Activated T-cell treated with anti-CD3 and anti-CD28 coated beads, Interleukin-2, amount 50 U/mL, for 4 hours (primary cell): ENCODE measurements at regions not wholly inside any gene's neighbourhood (a gene's known extent, or its start where the extent isn't known, plus 50 kb on each side); places are given as distances from the start of the nearest gene placed in this dataset.

Experiments
- ATAC-seq, 2 donors: fragments of 200-7000 bp; cut with Tn5 transposase; one replicate each; pipeline ENCODE4 v1.10.0; 2021
- DNase-seq: peaks from one replicate; pipeline ENCODE4 v3.0.0-alpha.2; 2020
- H3K27me3 Mint-ChIP-seq: one replicate; pipeline ENCODE4 v1.8.0; 2021; ENCODE audit warnings: low read depth, mixed read lengths
- H3K36me3 Mint-ChIP-seq: one replicate; pipeline ENCODE4 v1.8.0; 2022; ENCODE audit warnings: mixed read lengths; ENCODE audit not compliant: insufficient read depth
- H3K4me1 Mint-ChIP-seq: one replicate; pipeline ENCODE4 v1.8.0; 2021; ENCODE audit warnings: low read depth, mixed read lengths
- H3K4me3 Mint-ChIP-seq: one replicate; pipeline ENCODE4 v1.8.0; 2021; ENCODE audit warnings: mild to moderate bottlenecking, moderate library complexity, mixed read lengths
- H3K9me3 Mint-ChIP-seq: one replicate; pipeline ENCODE4 v1.8.0; 2021; ENCODE audit warnings: mixed read lengths

DNA sequence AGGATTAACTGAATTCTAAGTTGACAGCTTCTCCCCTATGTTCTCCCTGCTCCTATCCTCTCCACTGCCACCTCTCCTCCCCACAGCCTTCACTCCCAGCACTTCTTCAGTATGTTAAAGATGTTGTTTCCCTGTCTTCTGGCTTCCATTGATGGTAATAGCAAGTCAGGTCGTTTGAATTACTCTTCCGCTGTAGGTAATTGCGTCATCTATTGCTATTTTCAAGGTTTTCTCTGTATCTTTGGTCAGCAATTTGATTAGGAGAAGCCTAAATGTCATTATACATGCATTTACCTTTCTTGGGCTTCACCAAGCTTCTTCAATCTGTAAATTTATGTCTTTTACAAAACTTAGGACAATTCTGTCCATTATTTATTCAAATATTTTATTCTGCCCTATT, 377.3 kb upstream of the KLF12 start:
- H3K4me1 Mint-ChIP-seq, result no peaks in the 10 kb centered on the region
- no peak overlapping the region for H3K4me3 Mint-ChIP-seq
- no peak for DNase-seq
- H3K27me3 Mint-ChIP-seq, result peaks cover 8% of the 10 kb centered on the region
- ATAC-seq, result no peak
- no peaks in the 10 kb centered on the region for H3K36me3 Mint-ChIP-seq
- H3K9me3 Mint-ChIP-seq, result peaks cover 8% of the 10 kb centered on the region

DNA sequence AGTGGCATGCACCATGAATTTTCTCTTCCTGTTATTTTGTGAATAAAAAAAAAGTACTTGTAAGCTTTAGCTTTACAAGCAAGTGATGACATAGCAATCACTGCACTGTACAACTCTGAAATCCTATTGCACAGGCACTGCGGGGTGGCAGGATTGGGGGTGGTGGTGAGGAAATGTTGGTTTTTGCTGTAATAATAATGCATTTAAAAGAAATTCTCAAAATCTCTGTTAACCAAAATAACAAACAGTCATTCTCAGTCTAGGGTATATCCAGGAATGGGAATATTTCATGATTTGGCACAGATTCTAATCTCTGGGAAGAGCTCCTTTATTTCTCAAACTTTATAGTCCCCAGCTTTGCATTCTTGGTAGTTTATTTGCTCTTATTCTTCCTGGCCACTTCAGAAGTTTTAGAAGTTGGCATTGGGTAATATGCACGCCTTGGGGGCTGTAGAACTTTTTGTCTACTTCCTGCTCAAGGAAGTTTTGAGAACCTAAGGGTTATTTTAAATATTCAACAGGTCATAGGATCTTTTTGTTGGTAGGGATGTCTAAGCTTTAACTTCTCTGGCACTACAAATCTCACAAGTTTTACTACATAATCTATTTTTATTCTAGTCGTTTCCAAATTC, 353.0 kb upstream of the KLF12 start:
- Mint-ChIP-seq H3K4me1 (no peaks in the 10 kb centered on the region), H3K4me3 (no peak overlapping the region), H3K36me3 (no peaks in the 10 kb centered on the region), H3K27me3 (no peaks in the 10 kb centered on the region), H3K9me3 (no peaks in the 10 kb centered on the region)
- DNase-seq, result no peak
- ATAC-seq, result no peak

DNA sequence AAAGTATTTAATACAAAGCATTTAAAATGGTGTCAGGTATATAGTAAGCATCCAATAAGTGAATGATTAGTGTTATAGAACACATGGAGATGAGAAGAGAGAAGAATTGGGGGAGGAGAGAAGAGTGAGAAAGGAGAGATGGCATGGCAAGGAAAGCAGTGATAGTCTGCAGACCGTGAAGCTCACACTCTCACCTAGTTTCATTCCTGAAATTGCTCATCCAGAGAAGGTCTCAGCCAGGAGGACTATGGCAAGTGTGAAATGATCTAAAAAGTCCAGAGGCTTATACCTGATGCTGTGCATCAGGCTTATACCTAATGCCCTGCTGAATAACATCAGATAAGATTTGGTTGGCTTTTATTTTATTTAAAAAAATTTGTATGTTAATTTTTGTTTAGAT, 351.6 kb upstream of the KLF12 start:
- no peaks in the 10 kb centered on the region for H3K9me3 Mint-ChIP-seq
- no peaks in the 10 kb centered on the region for H3K4me1 Mint-ChIP-seq
- no peaks in the 10 kb centered on the region for H3K36me3 Mint-ChIP-seq
- DNase-seq, result no peak
- ATAC-seq, result no peak
- no peaks in the 10 kb centered on the region for H3K27me3 Mint-ChIP-seq
- H3K4me3 Mint-ChIP-seq, result no peak overlapping the region

DNA sequence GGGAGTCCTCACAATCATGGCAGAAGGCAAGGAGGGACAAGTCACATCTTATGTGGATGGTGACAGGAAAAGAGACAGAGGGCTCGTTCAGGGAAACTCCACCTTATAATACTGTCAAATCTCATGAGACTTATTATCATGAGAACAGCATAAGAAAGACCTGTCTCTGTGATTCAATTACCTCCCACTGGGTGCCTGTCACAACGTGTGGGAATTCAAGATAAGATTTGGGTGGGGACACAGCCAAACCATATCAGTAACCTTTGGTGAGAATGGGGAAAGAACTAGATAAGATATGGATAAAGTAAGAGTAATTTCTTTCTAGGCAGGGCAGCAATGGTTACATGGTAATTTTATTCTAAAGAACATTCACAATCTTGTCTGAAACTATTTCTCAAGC, 344.9 kb upstream of the KLF12 start:
- Mint-ChIP-seq H3K4me3 (no peak overlapping the region), H3K27me3 (no peaks in the 10 kb centered on the region), H3K4me1 (no peaks in the 10 kb centered on the region)

GRCh38 chr13:74476788-74477187, 342.6 kb upstream of the KLF12 start:
- Mint-ChIP-seq H3K9me3 (no peaks in the 10 kb centered on the region), H3K36me3 (no peaks in the 10 kb centered on the region), H3K4me1 (no peaks in the 10 kb centered on the region), H3K27me3 (peaks cover 3% of the 10 kb centered on the region), H3K4me3 (no peak overlapping the region)
- DNase-seq (no peak), ATAC-seq (no peak)

More for the DNA sequence above, 344.9 kb upstream of the KLF12 start:
- ATAC-seq (no peak), DNase-seq (no peak)
- no peaks in the 10 kb centered on the region for H3K9me3 Mint-ChIP-seq
- no peaks in the 10 kb centered on the region for H3K36me3 Mint-ChIP-seq

GRCh38 chr13:74476365-74476764, 342.2 kb upstream of the KLF12 start:
- H3K4me1 Mint-ChIP-seq, result no peaks in the 10 kb centered on the region
- no peaks in the 10 kb centered on the region for H3K36me3 Mint-ChIP-seq
- ATAC-seq (no peak), DNase-seq (no peak)
- H3K27me3 Mint-ChIP-seq, result peaks cover 3% of the 10 kb centered on the region
- H3K4me3 Mint-ChIP-seq, result no peak overlapping the region
- H3K9me3 Mint-ChIP-seq, result no peaks in the 10 kb centered on the region

DNA sequence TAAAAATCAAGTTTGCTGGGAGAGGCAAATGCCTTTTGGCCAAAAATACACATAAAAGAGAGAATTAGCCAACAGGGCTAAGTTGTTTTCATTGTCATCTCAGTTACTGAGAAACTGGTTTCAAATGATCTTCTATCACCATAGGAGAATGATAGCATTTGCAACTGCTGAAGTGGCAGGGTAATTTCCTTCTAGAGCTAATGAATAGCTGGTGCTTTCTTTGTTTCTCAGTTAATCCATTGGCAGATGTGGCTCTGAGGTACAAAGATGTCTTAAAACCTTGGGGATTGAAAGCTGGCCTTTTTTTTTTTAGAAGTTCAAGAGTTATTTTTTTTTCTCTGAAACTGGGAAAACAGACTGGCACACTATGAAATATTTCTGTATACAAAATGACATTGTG, 332.7 kb upstream of the KLF12 start:
- no peaks in the 10 kb centered on the region for H3K4me1 Mint-ChIP-seq
- peaks cover 11% of the 10 kb centered on the region for H3K27me3 Mint-ChIP-seq
- no peak overlapping the region for H3K4me3 Mint-ChIP-seq
- ATAC-seq, result no peak
- H3K36me3 Mint-ChIP-seq, result no peaks in the 10 kb centered on the region
- no peak for DNase-seq
- no peaks in the 10 kb centered on the region for H3K9me3 Mint-ChIP-seq

- no peak for DNase-seq
- no peak for ATAC-seq
- Mint-ChIP-seq H3K36me3 (no peaks in the 10 kb centered on the region), H3K4me1 (no peaks in the 10 kb centered on the region), H3K27me3 (peaks cover 12% of the 10 kb centered on the region), H3K4me3 (no peak overlapping the region), H3K9me3 (no peaks in the 10 kb centered on the region)
Measured at GRCh38 chr13:74466020-74466419, 331.8 kb upstream of the KLF12 start.

DNA sequence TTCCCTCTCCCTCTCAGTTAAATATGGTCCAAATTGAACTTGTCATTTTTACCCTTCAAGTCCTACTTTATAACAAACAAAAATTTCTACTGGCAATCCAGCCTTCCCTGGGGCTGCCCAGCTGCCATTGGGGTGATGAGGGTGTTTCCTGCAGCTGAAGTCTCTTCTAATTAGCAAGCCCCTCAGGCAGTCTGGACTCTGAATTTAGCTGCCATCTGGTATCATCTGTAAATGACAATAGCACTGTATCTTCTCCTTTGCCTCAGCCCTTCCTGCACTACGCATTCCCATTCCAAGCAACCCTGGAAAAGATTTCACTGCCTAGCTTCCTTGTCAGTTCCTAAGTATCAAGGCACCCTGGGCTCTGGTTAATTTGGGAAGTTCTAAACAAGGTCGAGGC, 331.1 kb upstream of the KLF12 start:
- ATAC-seq, result no peak
- H3K9me3 Mint-ChIP-seq, result no peaks in the 10 kb centered on the region

GRCh38 chr13:74464670-74465069, 330.5 kb upstream of the KLF12 start:
- Mint-ChIP-seq H3K4me3 (no peak overlapping the region), H3K36me3 (no peaks in the 10 kb centered on the region), H3K27me3 (peaks cover 11% of the 10 kb centered on the region), H3K4me1 (no peaks in the 10 kb centered on the region), H3K9me3 (no peaks in the 10 kb centered on the region)
- no peak for ATAC-seq
- DNase-seq, result no peak

More for the DNA sequence above, 331.1 kb upstream of the KLF12 start:
- H3K36me3 Mint-ChIP-seq, result no peaks in the 10 kb centered on the region
- peaks cover 12% of the 10 kb centered on the region for H3K27me3 Mint-ChIP-seq
- no peak for DNase-seq
- H3K4me1 Mint-ChIP-seq, result no peaks in the 10 kb centered on the region
- H3K4me3 Mint-ChIP-seq, result no peak overlapping the region

- Mint-ChIP-seq H3K4me1 (no peaks in the 10 kb centered on the region), H3K9me3 (no peaks in the 10 kb centered on the region), H3K4me3 (no peak overlapping the region), H3K36me3 (no peaks in the 10 kb centered on the region), H3K27me3 (peaks cover 9% of the 10 kb centered on the region)
- no peak for DNase-seq
- ATAC-seq, result no peak
Measured at GRCh38 chr13:74461011-74461410, 326.8 kb upstream of the KLF12 start.

DNA sequence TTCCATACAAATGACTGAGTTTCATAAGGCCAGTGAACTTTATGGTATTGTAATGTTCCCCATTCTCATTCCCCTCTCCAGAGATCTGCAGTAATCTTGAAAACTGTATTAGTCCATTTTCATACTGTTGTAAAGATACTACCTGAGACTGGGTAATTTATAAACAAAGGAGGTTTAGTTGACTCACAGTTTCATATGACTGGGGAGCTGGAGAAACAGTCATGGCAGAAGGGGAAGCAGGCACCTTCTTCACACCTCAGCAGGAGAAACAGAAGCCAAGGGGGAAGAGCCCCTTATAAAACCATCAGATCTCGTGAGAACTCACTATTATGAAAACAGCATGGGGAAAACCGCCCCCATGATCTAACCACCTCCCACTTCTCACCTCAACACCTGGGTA, 318.7 kb upstream of the KLF12 start:
- Mint-ChIP-seq H3K4me1 (no peaks in the 10 kb centered on the region), H3K9me3 (peaks cover 6% of the 10 kb centered on the region), H3K4me3 (no peak overlapping the region), H3K36me3 (peaks cover under 1% of the 10 kb centered on the region), H3K27me3 (peaks cover 21% of the 10 kb centered on the region)
- DNase-seq (no peak), ATAC-seq (no peak)

DNA sequence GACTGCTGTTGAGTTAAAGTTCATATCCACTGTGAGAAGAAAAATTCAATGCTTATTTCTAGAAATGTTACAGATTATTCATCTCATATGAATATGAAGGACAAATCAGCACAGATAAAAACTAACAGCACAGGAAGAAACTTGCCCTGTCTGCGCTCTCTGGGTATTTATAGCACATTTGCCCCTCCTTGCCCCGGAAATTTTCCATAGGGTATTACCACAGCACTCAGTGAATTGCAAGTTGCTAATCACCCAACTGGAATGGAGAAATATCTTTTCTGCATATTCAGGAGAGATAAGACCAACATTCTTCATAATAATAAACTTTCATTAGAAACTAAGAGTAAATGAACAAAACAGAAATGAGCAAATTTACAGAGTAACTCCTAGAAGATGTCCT, 318.0 kb upstream of the KLF12 start:
- Mint-ChIP-seq H3K9me3 (peaks cover 6% of the 10 kb centered on the region), H3K4me3 (no peak overlapping the region), H3K36me3 (peaks cover 4% of the 10 kb centered on the region), H3K4me1 (no peaks in the 10 kb centered on the region), H3K27me3 (peaks cover 21% of the 10 kb centered on the region)
- ATAC-seq (no peak), DNase-seq (no peak)

- ATAC-seq (no peak), DNase-seq (no peak)
- no peak overlapping the region for H3K4me3 Mint-ChIP-seq
- H3K9me3 Mint-ChIP-seq, result peaks cover 6% of the 10 kb centered on the region
- peaks cover 21% of the 10 kb centered on the region for H3K27me3 Mint-ChIP-seq
- H3K4me1 Mint-ChIP-seq, result no peaks in the 10 kb centered on the region
- peaks cover 4% of the 10 kb centered on the region for H3K36me3 Mint-ChIP-seq
Measured at GRCh38 chr13:74450964-74451363, 316.8 kb upstream of the KLF12 start.

DNA sequence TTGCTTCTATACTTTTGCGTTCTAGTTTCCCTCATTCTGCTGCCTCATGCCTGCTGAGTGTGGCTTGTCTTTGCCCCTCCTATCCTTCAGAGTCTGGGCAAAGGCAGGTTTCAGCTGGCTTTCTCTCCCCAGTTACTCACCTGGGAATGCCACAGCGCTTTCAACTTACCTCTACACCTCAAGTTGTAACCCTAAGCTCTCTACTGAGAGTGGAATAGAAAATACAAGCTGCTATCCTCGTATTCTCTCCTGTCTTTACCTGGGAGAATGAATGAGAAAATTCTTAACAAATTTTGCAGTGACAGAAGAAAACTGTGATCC, 316.3 kb upstream of the KLF12 start:
- no peak overlapping the region for H3K4me3 Mint-ChIP-seq

More for the DNA sequence above, 316.3 kb upstream of the KLF12 start:
- DNase-seq, result no peak
- H3K27me3 Mint-ChIP-seq, result peaks cover 18% of the 10 kb centered on the region
- ATAC-seq, result no peak
- H3K36me3 Mint-ChIP-seq, result peaks cover 4% of the 10 kb centered on the region
- no peaks in the 10 kb centered on the region for H3K4me1 Mint-ChIP-seq
- peaks cover 6% of the 10 kb centered on the region for H3K9me3 Mint-ChIP-seq
